CD14-positive monocyte (primary cell): ENCODE measurements at regions not wholly inside any gene's neighbourhood (a gene's known extent, or its start where the extent isn't known, plus 50 kb on each side); places are given as distances from the start of the nearest gene placed in this dataset.

Source experiments
- DNase-seq, 3 donors: peaks; one replicate each; pipeline ENCODE4 v3.0.0-alpha.2; 2011 to 2022
- H2AFZ ChIP-seq: 2 replicates; pipeline ENCODE4 v1.6.0; 2012; ENCODE audit warnings: mild to moderate bottlenecking, low read depth, low read length, inconsistent platforms; ENCODE audit not compliant: insufficient read depth, poor library complexity, severe bottlenecking
- H3K27ac ChIP-seq, 2 donors: 1 replicate in 1 of 2; 2 replicates in 1 of 2; pipeline ENCODE4 v1.5.1; 2012 to 2013; ENCODE audit warnings: low read length in 2 of 2, control low read depth in 1 of 2, inconsistent platforms in 1 of 2, low read depth in 1 of 2, mild to moderate bottlenecking in 1 of 2
- H3K27me3 ChIP-seq, 2 donors: one replicate each; pipeline versions ENCODE4 v1.6.0 to v1.6.1; 2011 to 2013; ENCODE audit warnings: low read length in 2 of 2; ENCODE audit not compliant: control insufficient read depth in 2 of 2, insufficient read depth in 2 of 2
- H3K36me3 ChIP-seq, 2 donors: replicated peaks in 1 of 2; 1 replicate in 1 of 2; 2 replicates in 1 of 2; pipeline versions ENCODE4 v1.5.1 to v1.6.1; 2012 to 2013; ENCODE audit warnings: low read length in 2 of 2, control low read depth in 1 of 2, inconsistent platforms in 1 of 2, mild to moderate bottlenecking in 1 of 2; ENCODE audit not compliant: insufficient read depth in 2 of 2, control insufficient read depth in 1 of 2
- H3K4me1 ChIP-seq, 2 donors: 1 replicate in 1 of 2; 2 replicates in 1 of 2; pipeline versions ENCODE4 v1.5.1 to v1.6.1; 2012 to 2013; ENCODE audit warnings: low read length in 2 of 2, control low read depth in 1 of 2, inconsistent platforms in 1 of 2, mild to moderate bottlenecking in 1 of 2, moderate library complexity in 1 of 2; ENCODE audit not compliant: insufficient read depth in 2 of 2, control insufficient read depth in 1 of 2
- H3K4me2 ChIP-seq: replicated peaks from 2 replicates; pipeline ENCODE3; 2012; ENCODE audit warnings: low read length, moderate library complexity, mild to moderate bottlenecking; ENCODE audit not compliant: poor library complexity, severe bottlenecking; ENCODE audit errors: extremely low read depth
- H3K4me3 ChIP-seq, 3 experiments: fragments of 200-600 bp in 1 of 3; sonication (generic) in 1 of 3; replicated peaks in 1 of 3; 1 replicate in 2 of 3; 2 replicates in 1 of 3; pipeline ENCODE4 v1.5.1; 2011 to 2013; ENCODE audit warnings: low read length in 3 of 3, mild to moderate bottlenecking in 3 of 3, control low read depth in 2 of 3, low read depth in 2 of 3, inconsistent platforms in 1 of 3, moderate library complexity in 1 of 3
- H3K79me2 ChIP-seq: 2 replicates; pipeline ENCODE4 v1.6.0; 2012; ENCODE audit warnings: mild to moderate bottlenecking, control low read depth, inconsistent platforms, low read length, moderate library complexity; ENCODE audit not compliant: insufficient read depth
- H3K9ac ChIP-seq: 2 replicates; pipeline ENCODE4 v1.6.0; 2017; ENCODE audit warnings: low read length, mild to moderate bottlenecking; ENCODE audit not compliant: insufficient read depth, poor library complexity, severe bottlenecking
- H3K9me3 ChIP-seq, 2 donors: replicated peaks in 1 of 2; 1 replicate in 1 of 2; 2 replicates in 1 of 2; pipeline versions ENCODE4 v1.5.1 to v1.6.1; 2012 to 2013; ENCODE audit warnings: low read length in 2 of 2, control low read depth in 1 of 2; ENCODE audit not compliant: control insufficient read depth in 1 of 2, insufficient read depth in 1 of 2
- H4K20me1 ChIP-seq: 2 replicates; pipeline ENCODE4 v1.6.0; 2012; ENCODE audit warnings: mild to moderate bottlenecking, low read length, control low read depth, moderate library complexity; ENCODE audit not compliant: insufficient read depth
- H3K27ac Mint-ChIP-seq, 7 donors: one replicate each; pipeline ENCODE4 v1.8.0; 2020; ENCODE audit warnings: mild to moderate bottlenecking in 7 of 7, mixed read lengths in 7 of 7, moderate library complexity in 6 of 7, inconsistent platforms in 2 of 7
- H3K27me3 Mint-ChIP-seq, 3 donors: one replicate each; pipeline ENCODE4 v1.8.0; 2021 to 2022; ENCODE audit warnings: low read depth in 3 of 3, mild to moderate bottlenecking in 3 of 3, mixed read lengths in 3 of 3, moderate library complexity in 3 of 3, inconsistent platforms in 1 of 3
- H3K36me3 Mint-ChIP-seq, 2 donors: one replicate each; pipeline ENCODE4 v1.8.0; 2020; ENCODE audit warnings: mixed read lengths in 2 of 2, inconsistent platforms in 1 of 2, mild to moderate bottlenecking in 1 of 2
- H3K4me1 Mint-ChIP-seq: one replicate; pipeline ENCODE4 v1.8.0; 2020; ENCODE audit warnings: mild to moderate bottlenecking, mixed read lengths
- H3K4me3 Mint-ChIP-seq, 2 donors: one replicate each; pipeline ENCODE4 v1.8.0; 2020; ENCODE audit warnings: mild to moderate bottlenecking in 2 of 2, mixed read lengths in 2 of 2, moderate library complexity in 1 of 2
- H3K9me3 Mint-ChIP-seq, 7 donors: one replicate each; pipeline ENCODE4 v1.8.0; 2020 to 2022; ENCODE audit warnings: mixed read lengths in 7 of 7, mild to moderate bottlenecking in 6 of 7, moderate library complexity in 6 of 7, inconsistent platforms in 2 of 7
- CTCF ChIP-seq: fragments of 200-600 bp; IDR thresholded peaks from one replicate; pipeline ENCODE4 v1.8.0; 2022; ENCODE audit warnings: antibody characterized with exemption, mild to moderate bottlenecking
- WGBS: methylation state at CpG from one replicate; pipeline ENCODE4 v1.1.5; 2013; ENCODE audit warnings: missing lambda C conversion rate; ENCODE audit not compliant: insufficient coverage; 5-methylcytosine and 5-hydroxymethylcytosine counted together
- intact Hi-C, 2 donors: fragments of 100-400 bp; cut with micrococcal nuclease; formaldehyde crosslinking; loops; one replicate each; pipeline versions ENCODE4 v1.15.0 to v1.15.1; 2023

DNA sequence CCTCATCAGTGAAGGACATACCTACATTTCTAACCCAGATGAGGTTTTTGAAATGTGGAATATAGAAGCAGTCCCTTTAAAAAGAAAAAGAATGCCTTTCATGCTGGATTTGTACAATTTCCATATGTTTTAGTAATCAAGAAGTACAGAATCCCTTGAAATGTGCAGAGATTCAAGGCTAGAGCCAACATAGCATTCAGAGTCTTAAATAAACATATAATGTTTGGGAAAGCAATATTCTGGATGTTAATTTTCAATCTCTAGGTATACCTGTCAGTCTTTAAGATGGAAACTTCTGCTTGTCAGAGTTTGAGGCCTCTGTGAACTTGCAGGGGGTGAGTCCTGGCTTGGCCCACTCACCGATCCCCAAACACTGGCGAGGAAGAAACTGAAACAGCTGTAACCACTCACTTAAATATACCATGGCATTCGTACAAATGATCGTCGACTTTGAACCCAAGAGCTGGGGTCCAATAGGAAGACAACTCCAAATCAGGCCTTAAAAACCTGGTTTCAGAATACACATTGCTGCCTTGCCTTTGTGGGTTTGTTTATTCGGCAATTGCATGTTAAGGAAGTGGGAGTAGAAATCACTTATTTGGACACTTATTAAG, 132.8 kb upstream of the NCK2 start:
- no CpG with 5 or more reads among the region's 6 CpGs for WGBS
- Mint-ChIP-seq H3K4me1 (no peaks in the 10 kb centered on the region), H3K27ac (no peak overlapping the region), H3K9me3 (peaks cover 0 to 1% (median 0%) of the 10 kb centered on the region in 7 donors), H3K27me3 (no peaks in the 10 kb centered on the region), H3K4me3 (no peak overlapping the region), H3K36me3 (no peaks in the 10 kb centered on the region)
- no peak overlapping the region for H3K4me3 ChIP-seq
- H3K4me1 ChIP-seq, result no peaks in the 10 kb centered on the region
- DNase-seq, result no peak
- no peaks in the 10 kb centered on the region for H3K79me2 ChIP-seq
- no peaks in the 10 kb centered on the region for H4K20me1 ChIP-seq
- no peaks in the 10 kb centered on the region for H3K27me3 ChIP-seq
- no peak overlapping the region for H3K27ac ChIP-seq
- H3K9me3 ChIP-seq, result no peaks in the 10 kb centered on the region
- H3K4me2 ChIP-seq, result no peak overlapping the region
- no peaks in the 10 kb centered on the region for H3K36me3 ChIP-seq
- H2AFZ ChIP-seq, result no peak overlapping the region
- intact Hi-C loops, result no loop called here
- no peak for TF ChIP-seq CTCF
- H3K9ac ChIP-seq, result no peak overlapping the region

GRCh38 chr2:105611333-105611637, 133.4 kb upstream of the NCK2 start:
- Histone ChIP-seq H3K9me3 (no peaks in the 10 kb centered on the region), H3K36me3 (no peaks in the 10 kb centered on the region), H3K27me3 (no peaks in the 10 kb centered on the region), H3K4me3 (no peak overlapping the region), H4K20me1 (no peaks in the 10 kb centered on the region), H3K9ac (no peak overlapping the region), H3K79me2 (no peaks in the 10 kb centered on the region), H3K27ac (no peak overlapping the region), H2AFZ (no peak overlapping the region), H3K4me2 (no peak overlapping the region), H3K4me1 (no peaks in the 10 kb centered on the region)
- Mint-ChIP-seq H3K36me3 (no peaks in the 10 kb centered on the region), H3K4me1 (no peaks in the 10 kb centered on the region), H3K27ac (no peak overlapping the region), H3K27me3 (no peaks in the 10 kb centered on the region), H3K9me3 (no peaks in the 10 kb centered on the region), H3K4me3 (no peak overlapping the region)
- no peak for DNase-seq
- WGBS, result no CpG with 5 or more reads among the region's 2 CpGs
- intact Hi-C loops, result no loop called here
- no peak for TF ChIP-seq CTCF
